ENCODE measurements at regions not wholly inside any gene's neighbourhood (a gene's known extent, or its start where the extent isn't known, plus 50 kb on each side); places are given as distances from the start of the nearest gene placed in this dataset.

GRCh38 chr5:148708854-148709253 lies 54.5 kb upstream of the HTR4 start:
- DNase-seq (ENCODE audit: low read depth): no peak

- no peak for DNase-seq (ENCODE audit: low read depth)
Measured at GRCh38 chr5:148711961-148712360, 57.6 kb upstream of the HTR4 start.

GRCh38 chr5:148713735-148714508 lies 59.6 kb upstream of the HTR4 start:
- no peak for DNase-seq (ENCODE audit: low read depth)

GRCh38 chr5:148716716-148717115 lies 62.4 kb upstream of the HTR4 start:
- no peak for DNase-seq (ENCODE audit: low read depth)

- no peak for DNase-seq (ENCODE audit: low read depth)
Measured at GRCh38 chr5:148717668-148718067, 63.3 kb upstream of the HTR4 start.

- DNase-seq (ENCODE audit: low read depth): no peak
Measured at GRCh38 chr5:148719605-148720004, 65.3 kb upstream of the HTR4 start.

GRCh38 chr5:148720257-148720656 lies 65.9 kb upstream of the HTR4 start:
- no peak for DNase-seq (ENCODE audit: low read depth)

GRCh38 chr5:148723143-148723542 lies 68.8 kb upstream of the HTR4 start:
- DNase-seq (ENCODE audit: low read depth): no peak

- DNase-seq (ENCODE audit: low read depth): no peak
Measured at GRCh38 chr5:148725675-148726074, 71.3 kb upstream of the HTR4 start.

GRCh38 chr5:148729182-148729581 lies 74.9 kb upstream of the HTR4 start:
- no peak for DNase-seq (ENCODE audit: low read depth)

- no peak for DNase-seq (ENCODE audit: low read depth)
Measured at GRCh38 chr5:148730270-148730669, 75.9 kb upstream of the HTR4 start.

GRCh38 chr5:148730942-148731898 lies 76.9 kb upstream of the HTR4 start:
- DNase-seq (ENCODE audit: low read depth): peak; percentile 53

GRCh38 chr5:148732692-148733091 lies 78.4 kb upstream of the HTR4 start:
- no peak for DNase-seq (ENCODE audit: low read depth)

GRCh38 chr5:148733601-148734438 lies 79.5 kb upstream of the HTR4 start:
- peak; percentile 44 for DNase-seq (ENCODE audit: low read depth)

GRCh38 chr5:148734518-148734917 lies 80.2 kb upstream of the HTR4 start:
- no peak for DNase-seq (ENCODE audit: low read depth)

- no peak for DNase-seq (ENCODE audit: low read depth)
Measured at GRCh38 chr5:148735301-148735835, 81.0 kb upstream of the HTR4 start.

GRCh38 chr5:148739023-148739422 lies 84.7 kb upstream of the HTR4 start:
- DNase-seq (ENCODE audit: low read depth): no peak

GRCh38 chr5:148739524-148739923 lies 85.2 kb upstream of the HTR4 start:
- DNase-seq (ENCODE audit: low read depth): no peak

- no peak for DNase-seq (ENCODE audit: low read depth)
Measured at GRCh38 chr5:148740079-148740858, 85.9 kb upstream of the HTR4 start.

- no peak for DNase-seq (ENCODE audit: low read depth)
Measured at GRCh38 chr5:148740966-148741742, 85.3 kb upstream of the ADRB2 start.

Measured in stimulated activated CD4-positive, alpha-beta T cell treated with anti-CD3 and anti-CD28 coated beads, Interleukin-2, amount 100 ng/mL, for 4 hours (primary cell).